NCI-H748 treated with DMSO at 0.1 percent for 48 hours (cell line): ENCODE measurements at regions not wholly inside any gene's neighbourhood (a gene's known extent, or its start where the extent isn't known, plus 50 kb on each side); places are given as distances from the start of the nearest gene placed in this dataset.
A peak's percentile ranks its signal among the peaks of the same experiment; 100 is the strongest.

Experiments used
- DNase-seq: peaks from one replicate; lab custom pipeline; 2025; lab: John Stamatoyannopoulos, UW

DNA sequence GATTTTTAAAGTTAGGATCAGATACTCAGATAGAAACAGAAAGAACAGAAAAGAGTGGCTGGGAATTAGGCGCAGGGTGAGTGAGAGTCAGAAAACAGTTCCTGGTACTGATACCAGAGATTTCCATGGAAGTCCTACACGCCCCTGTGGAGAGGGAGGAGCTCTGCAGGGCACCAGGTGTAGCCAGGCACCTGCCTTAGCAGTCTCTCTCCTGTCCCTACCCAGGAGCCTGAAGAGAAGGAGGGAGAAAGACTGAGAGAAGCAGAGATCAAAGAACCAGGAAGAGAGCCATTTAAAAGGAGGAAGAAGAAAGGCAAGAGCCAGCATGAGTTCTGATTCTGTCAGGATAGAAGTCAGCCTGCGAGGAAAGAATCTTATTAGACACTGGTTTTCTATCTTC lies 65.0 kb downstream of the CBLN1 start:
- DNase-seq, result no peak

GRCh38 chr16:49213594-49213993 lies 68.0 kb downstream of the CBLN1 start:
- DNase-seq, result no peak

- no peak for DNase-seq
These were observed 77.4 kb downstream of the CBLN1 start for GRCh38 chr16:49204191-49204590.

DNA sequence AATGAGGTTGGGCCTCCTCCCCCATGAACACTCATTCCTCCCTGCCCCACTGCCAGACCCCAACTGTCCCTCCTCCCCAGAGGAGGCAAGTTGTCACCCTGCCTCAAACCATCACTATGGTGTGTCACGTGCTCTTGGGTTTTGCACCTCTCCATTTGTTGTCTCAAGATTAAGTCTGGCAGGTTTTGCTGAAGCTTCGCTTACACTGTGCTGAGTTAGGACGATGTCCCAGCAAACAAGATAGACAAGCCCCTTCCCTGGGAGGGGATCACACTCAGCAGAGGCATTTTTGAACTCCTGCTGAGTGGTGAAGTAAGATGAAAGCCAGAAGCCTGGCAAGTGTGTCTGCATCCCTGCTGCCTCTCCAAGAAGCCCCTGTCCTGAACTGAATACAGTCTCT lies 78.3 kb downstream of the CBLN1 start:
- DNase-seq, result no peak

DNA sequence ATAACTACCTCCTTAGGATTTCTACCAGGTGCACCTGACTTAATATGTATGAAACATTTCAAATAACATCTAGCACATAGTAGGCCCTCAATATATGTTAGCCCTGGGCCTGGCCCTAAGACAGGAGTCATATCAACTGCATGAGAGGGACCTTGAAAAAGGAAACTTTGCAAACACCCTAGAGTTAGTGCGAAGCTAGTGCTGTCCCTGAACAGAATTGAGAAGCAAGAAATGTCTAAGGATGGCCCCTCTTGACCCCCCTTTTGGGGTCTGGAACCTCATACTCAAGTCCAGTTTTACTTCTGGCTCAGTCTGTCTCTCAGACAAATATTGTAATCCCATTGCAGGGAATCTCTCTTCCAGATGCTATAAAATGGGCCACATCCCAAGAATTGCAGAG lies 80.5 kb downstream of the CBLN1 start:
- no peak for DNase-seq

GRCh38 chr16:49200223-49200820 lies 81.3 kb downstream of the CBLN1 start:
- no peak for DNase-seq

GRCh38 chr16:49195237-49195548 lies 86.4 kb downstream of the CBLN1 start:
- DNase-seq, result no peak

GRCh38 chr16:49194537-49195236 lies 87.0 kb downstream of the CBLN1 start:
- no peak for DNase-seq

DNA sequence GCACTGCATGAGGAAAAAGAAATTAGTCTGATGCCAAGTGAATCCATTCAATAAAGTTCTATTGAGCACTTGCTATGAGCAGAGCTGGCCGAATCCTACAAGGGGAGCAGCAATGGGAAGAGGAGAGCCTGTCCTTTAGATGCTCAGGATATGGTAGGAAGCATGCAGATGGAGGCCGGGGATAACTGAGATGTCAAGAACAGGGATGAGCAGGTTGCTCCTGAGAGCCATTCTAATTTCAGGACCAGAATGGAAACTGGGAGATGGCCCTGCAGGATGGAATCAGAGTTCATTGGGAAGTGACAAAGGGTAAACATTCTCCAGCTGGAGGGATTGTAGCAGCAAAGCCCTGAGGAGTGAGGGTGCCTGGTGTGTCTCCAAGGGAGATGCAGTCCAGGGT lies 88.0 kb downstream of the CBLN1 start:
- no peak for DNase-seq

DNA sequence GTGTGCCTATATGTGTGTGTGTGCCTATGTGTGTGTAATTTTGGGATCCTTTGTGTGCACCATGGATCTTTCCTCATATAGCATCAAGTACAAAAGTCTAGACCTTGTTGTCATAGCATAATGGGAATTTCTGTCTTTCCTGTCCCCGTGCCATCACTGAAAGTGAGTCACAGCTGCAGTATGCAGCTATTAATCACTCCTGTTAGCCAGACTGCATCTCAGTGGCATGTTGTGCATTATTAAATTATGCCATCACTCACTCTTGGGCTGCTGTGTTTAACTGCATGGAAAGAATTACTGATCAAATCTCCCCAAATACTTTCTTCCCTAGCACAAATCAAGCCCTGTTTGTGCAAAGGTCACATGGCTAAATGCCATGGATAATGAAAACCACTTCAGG lies 92.4 kb downstream of the CBLN1 start:
- no peak for DNase-seq

DNA sequence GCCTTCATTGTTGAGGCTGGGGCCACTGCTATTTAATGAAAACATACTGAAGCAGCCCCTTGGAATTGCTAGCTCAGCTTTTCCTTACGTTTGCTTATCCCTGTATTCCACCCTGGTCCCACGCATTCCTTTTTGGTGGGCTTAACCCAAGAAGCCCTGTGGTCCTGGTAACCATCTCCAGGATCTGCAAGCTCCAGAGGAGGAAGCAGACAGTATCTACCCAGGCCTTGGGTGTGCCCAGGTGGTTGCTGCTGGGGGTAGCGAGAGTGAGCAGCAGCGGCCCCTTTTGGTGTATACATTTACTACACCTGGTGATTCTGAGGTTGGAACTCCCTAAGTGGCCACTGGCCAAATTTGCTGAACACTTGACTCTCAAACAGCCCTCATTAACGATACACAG lies 97.7 kb downstream of the CBLN1 start:
- peak; percentile 56 for DNase-seq

GRCh38 chr16:49181791-49182518 lies 99.7 kb downstream of the CBLN1 start:
- DNase-seq, result peak; percentile 38

GRCh38 chr16:49179714-49180330 lies 101.8 kb downstream of the CBLN1 start:
- DNase-seq, result no peak

GRCh38 chr16:49168126-49168525 lies 113.5 kb downstream of the CBLN1 start:
- no peak for DNase-seq

DNA sequence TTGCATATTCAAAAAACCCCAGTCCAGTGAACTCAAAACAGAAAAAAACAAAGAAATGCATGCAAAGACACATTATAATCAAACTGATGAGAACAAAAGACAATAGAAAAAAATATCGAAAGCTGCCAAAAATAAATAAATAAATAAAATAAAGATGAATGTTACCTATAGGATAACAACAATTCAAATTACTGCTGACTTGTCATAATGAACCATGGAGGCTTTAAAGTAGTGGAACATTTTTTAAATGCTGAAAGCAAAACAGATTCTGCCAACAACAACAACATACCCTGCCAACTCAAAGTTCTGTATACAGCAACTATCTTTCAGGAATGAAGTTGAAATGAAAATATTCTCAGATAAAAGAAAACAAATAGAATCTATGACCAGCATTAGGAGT lies 116.6 kb downstream of the CBLN1 start:
- DNase-seq, result no peak

GRCh38 chr16:49161191-49161590 lies 120.4 kb downstream of the CBLN1 start:
- no peak for DNase-seq

DNA sequence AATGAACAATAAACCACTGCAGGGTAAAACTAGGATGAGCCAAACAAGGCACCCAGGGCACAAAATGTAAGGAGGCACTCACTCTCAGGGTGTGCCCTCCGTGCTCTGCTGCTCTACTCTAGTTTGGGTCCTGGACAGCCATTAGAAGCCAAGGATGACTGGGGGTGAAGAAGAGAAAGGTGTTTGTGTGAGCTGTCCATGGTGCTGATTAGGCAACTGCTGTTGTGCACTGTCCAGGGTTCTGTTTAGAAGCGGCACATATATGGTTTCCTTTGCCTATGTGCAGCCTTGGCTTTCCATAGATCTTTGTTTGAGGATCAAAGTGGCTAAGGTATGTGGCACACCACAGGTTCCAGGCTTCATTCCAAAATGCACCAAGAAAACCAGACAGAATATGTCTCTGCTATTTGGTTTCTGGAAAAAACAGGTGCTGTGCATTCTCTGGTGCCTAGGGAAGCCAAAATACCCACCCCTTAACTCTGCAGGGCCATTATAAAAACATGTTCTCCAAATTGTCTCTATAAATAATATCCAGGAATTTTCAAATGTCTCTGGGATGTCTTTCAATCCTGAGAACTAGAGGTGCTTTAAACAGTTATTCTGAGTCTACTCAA lies 123.5 kb downstream of the CBLN1 start:
- DNase-seq, result no peak

DNA sequence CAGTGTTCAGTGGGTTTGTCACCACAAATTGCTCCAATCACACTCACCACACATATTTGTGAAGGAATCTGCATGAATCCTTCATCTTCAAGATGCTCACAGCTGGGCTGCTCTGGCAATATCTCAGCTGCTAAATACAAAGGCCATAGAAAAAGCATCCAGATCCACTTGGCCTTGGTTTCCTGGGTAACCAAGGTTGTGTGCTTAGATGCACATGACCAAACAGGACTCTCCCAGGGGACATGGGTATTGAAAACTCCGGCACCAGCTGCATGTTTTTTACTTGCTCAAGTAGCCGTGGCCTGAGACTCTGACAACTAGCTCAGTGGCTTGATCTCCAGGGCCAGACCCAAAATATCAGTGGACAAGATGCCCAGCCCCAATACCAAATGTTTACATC lies 131.3 kb downstream of the CBLN1 start:
- no peak for DNase-seq

DNA sequence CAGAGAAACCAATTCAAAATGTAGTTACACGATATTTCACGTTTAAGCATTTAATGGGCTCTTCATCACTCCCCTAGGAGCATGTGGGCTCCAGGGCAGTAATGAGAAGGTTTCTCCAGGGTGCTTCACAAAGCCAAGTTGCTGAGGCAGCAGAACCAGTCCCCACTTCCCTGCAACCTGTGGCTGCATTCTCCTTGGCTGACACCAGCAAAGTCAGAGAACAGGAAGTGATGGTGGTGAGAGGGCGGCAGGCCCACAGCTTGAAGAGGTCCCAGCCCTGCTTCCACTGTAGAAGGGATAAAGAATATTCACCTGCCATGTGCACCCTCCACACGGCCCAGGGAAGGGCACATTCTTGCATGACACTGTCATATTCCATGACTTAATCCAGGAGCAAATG lies 133.2 kb downstream of the CBLN1 start:
- no peak for DNase-seq

GRCh38 chr16:49140618-49141017 lies 141.0 kb downstream of the CBLN1 start:
- no peak for DNase-seq

DNA sequence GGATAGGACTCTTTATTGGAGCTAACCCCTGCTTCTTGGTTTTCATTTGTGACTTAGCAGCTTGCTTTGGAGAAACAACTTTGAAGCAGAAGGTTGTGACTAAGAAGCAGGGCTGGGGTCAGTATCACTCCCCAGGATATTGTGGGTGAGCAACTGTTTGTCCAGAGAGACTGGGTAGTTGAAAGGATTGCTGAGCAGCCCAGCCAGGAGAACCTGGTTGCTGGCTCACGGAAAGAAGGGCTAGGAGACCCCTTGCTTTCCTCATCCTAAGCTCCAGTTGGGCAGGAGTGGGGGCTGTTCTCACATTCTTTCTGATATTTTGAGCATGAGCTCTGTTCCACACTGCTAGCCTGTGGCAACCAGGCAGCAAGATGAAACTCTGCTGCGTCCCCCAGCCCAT lies 151.2 kb downstream of the CBLN1 start:
- no peak for DNase-seq

DNA sequence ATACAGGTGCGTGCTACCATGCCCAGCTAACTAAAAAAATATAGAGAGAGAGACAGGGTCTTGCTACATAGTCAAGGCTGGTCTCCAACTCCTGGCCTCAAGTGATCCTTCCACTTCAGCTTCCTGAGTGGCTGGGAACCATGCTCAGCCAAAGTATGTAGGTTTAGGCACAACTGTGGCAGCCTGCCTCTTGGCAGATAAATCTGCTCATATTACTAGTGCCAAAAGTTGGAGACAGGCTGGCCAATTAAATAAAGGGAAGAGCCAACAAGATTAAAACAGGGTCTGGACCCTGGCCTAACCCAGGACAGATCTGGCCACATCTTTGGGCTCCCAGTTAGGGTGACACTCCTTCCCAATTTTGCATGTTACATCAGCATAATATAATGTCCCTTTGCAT lies 151.7 kb downstream of the CBLN1 start:
- no peak for DNase-seq

GRCh38 chr16:49128740-49129139 lies 152.9 kb downstream of the CBLN1 start:
- no peak for DNase-seq
